ENCODE measurements at regions not wholly inside any gene's neighbourhood (a gene's known extent, or its start where the extent isn't known, plus 50 kb on each side); places are given as distances from the start of the nearest gene placed in this dataset.

- TF ChIP-seq CTCF (IDR thresholded peaks at IDR 0.05 in 4 of 5, conservative IDR thresholded peaks at IDR 0.05 in 1 of 5) (no peak), POLR2A (IDR thresholded peaks at IDR 0.05) (no peak)
These were observed 114.2 kb upstream of the ARID2 start for GRCh38 chr12:45615268-45615667.
